AG04449 (cell line): ENCODE measurements at regions not wholly inside any gene's neighbourhood (a gene's known extent, or its start where the extent isn't known, plus 50 kb on each side); places are given as distances from the start of the nearest gene placed in this dataset.
"Not testable (repeated sequence)": the region's sequence is repeated elsewhere in the genome, so short reads cannot be mapped to it uniquely, and the experiment has no call there.

Experiments used
- CTCF ChIA-PET: fragments of 350-600 bp; formaldehyde crosslinking; extraction: SDS; loops from one replicate; lab custom pipeline; 2021; ENCODE audit warnings: antibody characterized with exemption; lab: Yijun Ruan, JAX
- POLR2A ChIA-PET: fragments of 400-600, 350-600 bp; formaldehyde crosslinking; extraction: SDS; loops from one replicate; lab custom pipeline; 2020; ENCODE audit warnings: antibody characterized with exemption, inconsistent platforms; lab: Yijun Ruan, JAX
- DNase-seq: peaks from one replicate; pipeline ENCODE4 v3.0.0-alpha.2; 2010; ENCODE audit warnings: low read depth, low spot score
- H3K4me3 ChIP-seq: 2 replicates; pipeline ENCODE4 v1.5.1; 2011; ENCODE audit warnings: low read depth, mild to moderate bottlenecking, control low read depth, low read length
- CTCF ChIP-seq: IDR thresholded peaks from one replicate; pipeline ENCODE4 v1.5.1; 2011; ENCODE audit warnings: mild to moderate bottlenecking, moderate library complexity, low read length, control low read depth, inconsistent platforms; ENCODE audit not compliant: insufficient read depth; ENCODE audit errors: missing control alignments

- no peak for DNase-seq
- no peak for TF ChIP-seq CTCF
- ChIA-PET CTCF (interaction anchor here (0.5 kb wide), 1 partner anchor 321 kb away, joined by 3 read pairs; no protein-coding TSS in a partner anchor), POLR2A (no interaction called here)
- H3K4me3 ChIP-seq = no peak overlapping the region
These were observed 137.7 kb upstream of the NECTIN3 start for GRCh38 chr3:110933821-110934426.

DNA sequence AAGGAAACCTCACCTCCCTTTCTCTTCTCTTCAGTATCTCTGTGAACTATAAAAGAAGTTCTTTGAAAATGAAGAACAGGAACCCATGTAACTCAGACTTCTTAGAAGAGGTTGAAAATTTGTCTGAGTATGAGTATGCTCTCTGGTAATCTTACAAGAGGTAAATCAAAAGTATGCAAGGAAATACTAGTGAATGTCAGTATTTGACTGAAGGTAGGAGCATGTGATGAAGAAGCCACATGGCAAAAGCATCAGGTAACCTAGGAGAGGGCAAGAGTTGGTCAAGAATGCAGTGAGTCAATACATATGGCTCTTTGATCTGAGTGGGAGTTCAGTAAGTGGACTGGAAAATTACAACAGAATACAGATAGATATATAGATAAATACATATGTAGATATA, 133.0 kb upstream of the NECTIN3 start:
- ChIA-PET POLR2A (no interaction called here), CTCF (no interaction called here)
- TF ChIP-seq CTCF = no peak
- H3K4me3 ChIP-seq = no peak overlapping the region
- DNase-seq = no peak

DNA sequence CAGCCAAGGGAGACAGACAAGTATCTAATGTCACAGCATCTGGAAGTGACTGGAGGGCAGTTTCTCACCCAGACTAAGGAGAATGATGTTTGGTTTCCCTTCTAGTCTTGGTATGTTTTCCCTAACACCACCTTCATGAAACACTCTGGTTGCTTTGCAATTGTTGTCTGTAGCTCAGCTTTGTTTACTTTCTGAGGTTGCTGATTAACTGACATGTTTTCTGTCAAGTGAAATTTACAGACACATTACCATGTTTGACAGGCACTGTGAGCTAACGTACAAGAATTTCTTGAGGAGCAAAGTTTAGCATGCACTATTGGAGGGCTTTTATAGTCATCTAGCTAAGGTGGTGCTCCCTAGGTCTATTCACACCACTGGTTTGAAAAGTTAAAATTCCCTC, 131.6 kb upstream of the NECTIN3 start:
- ChIA-PET CTCF (no interaction called here), POLR2A (no interaction called here)
- DNase-seq = no peak
- no peak overlapping the region for H3K4me3 ChIP-seq
- no peak for TF ChIP-seq CTCF

GRCh38 chr3:110944782-110945181, 126.8 kb upstream of the NECTIN3 start:
- no peak overlapping the region for H3K4me3 ChIP-seq
- no peak for DNase-seq
- no peak for TF ChIP-seq CTCF
- POLR2A ChIA-PET = no interaction called here
- CTCF ChIA-PET = no interaction called here

GRCh38 chr3:110946810-110947209, 124.8 kb upstream of the NECTIN3 start:
- ChIA-PET CTCF (no interaction called here), POLR2A (no interaction called here)
- DNase-seq = no peak
- no peak for TF ChIP-seq CTCF
- no peak overlapping the region for H3K4me3 ChIP-seq

DNA sequence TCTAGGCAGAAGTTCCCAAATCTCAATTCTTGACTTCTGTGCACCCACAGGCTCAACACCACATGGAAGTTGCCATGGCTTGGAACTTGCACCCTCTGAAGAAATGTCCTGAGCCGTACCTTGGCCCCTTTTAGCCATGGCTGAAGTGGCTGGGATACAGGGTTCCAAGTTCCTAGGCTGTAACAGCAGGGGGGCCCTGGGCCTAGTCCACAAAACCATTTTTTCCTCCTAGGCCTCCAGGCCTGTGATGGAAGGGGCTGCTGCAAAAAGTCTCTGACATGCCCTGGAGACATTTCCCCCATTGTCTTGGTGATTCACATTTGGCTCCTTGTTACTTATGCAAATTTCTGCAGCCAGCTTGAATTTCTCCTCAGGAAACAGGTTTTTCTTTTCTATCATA, 122.4 kb upstream of the NECTIN3 start:
- DNase-seq, H3K4me3 ChIP-seq, POLR2A ChIA-PET: not testable (repeated sequence)
- CTCF ChIA-PET = interaction anchor here (0.6 kb wide), 1 partner anchor 1582 kb away, joined by 3 read pairs; no protein-coding TSS in a partner anchor

DNA sequence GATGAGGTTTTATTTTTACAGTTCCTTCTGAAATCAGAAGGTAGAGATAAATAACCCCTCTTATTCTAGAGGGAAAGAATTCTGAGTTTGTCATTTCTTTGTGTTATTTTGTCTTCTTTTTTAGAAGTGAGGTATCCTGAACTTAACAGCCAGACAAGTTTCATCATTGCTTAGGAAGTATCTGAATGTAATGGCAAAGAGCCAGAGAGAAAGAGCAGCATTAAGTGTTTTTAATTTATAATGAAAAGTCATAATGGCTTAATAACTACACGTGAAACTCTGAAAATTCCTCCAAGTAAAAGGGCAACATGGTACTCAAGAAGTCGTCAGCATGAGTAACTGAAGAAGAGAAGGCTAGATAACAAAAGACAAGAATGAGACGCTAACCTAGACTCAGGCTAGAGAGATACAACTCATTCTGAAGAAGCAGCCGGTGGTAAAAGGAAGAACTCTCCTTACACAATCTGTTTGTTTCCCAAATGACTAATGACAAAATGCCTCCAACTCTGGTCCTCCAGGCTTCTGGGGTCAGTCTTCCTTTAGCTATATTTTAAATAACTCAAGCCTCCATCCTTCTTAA, 116.2 kb upstream of the NECTIN3 start:
- no peak for TF ChIP-seq CTCF
- POLR2A ChIA-PET = no interaction called here
- H3K4me3 ChIP-seq = no peak overlapping the region
- CTCF ChIA-PET = no interaction called here
- no peak for DNase-seq
